ENCODE measurements at regions not wholly inside any gene's neighbourhood (a gene's known extent, or its start where the extent isn't known, plus 50 kb on each side); places are given as distances from the start of the nearest gene placed in this dataset.

DNA sequence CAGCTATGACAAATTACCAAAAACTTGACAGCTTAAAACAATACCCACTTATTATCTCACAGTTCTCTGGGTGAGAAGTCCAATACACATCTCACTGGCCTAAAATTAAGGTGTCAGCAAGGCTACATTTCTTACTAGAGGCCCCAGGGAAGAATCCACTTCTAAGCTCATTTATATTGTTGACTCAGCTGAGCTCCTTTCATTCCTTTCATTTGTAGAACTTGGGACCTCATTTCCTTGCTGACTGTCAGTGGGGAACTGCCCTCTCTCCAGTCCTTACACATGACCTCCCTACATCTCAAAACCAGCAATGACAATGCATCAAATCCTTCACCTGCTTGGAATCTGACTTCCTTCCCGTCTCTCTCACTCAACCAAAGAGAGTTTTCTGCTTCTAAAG lies 240.3 kb downstream of the IPMK start:
- ATAC-seq, result no peak

DNA sequence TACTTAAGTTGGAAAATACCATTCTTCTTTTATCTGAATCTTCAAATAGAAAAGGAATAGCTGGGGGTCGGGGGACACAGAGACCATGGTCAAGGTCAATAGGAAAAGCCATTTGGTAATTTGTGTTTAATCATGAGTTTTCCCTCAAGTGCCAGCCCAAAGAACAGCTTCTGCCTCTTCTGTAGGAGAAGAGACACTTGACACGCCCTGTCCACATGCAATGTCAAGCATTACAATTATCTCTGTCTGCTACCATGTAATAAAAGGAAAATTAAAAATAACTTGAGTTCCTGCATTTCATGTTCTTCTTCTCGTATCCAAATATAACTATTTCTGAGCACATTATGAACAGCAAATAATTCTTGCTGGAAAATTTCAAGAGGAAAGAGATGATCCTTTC lies 241.7 kb downstream of the IPMK start:
- no peak for ATAC-seq
- no peak for TF ChIP-seq CSDC2 (CRISPR knock-in tag; IDR thresholded peaks at IDR 0.05)
- TF ChIP-seq ZFP3 (CRISPR knock-in tag; IDR thresholded peaks at IDR 0.05), result no peak
- no peak for TF ChIP-seq PPARA (CRISPR knock-in tag; IDR thresholded peaks at IDR 0.05; ENCODE audit: borderline replicate concordance)
- no peak for TF ChIP-seq GLIS3 (CRISPR knock-in tag; IDR thresholded peaks at IDR 0.05)
- no peak for TF ChIP-seq SNAI2 (CRISPR knock-in tag; IDR thresholded peaks at IDR 0.05)
- no peak for TF ChIP-seq ZC3H10 (CRISPR knock-in tag; IDR thresholded peaks at IDR 0.05)
- TF ChIP-seq, protein P1, sequence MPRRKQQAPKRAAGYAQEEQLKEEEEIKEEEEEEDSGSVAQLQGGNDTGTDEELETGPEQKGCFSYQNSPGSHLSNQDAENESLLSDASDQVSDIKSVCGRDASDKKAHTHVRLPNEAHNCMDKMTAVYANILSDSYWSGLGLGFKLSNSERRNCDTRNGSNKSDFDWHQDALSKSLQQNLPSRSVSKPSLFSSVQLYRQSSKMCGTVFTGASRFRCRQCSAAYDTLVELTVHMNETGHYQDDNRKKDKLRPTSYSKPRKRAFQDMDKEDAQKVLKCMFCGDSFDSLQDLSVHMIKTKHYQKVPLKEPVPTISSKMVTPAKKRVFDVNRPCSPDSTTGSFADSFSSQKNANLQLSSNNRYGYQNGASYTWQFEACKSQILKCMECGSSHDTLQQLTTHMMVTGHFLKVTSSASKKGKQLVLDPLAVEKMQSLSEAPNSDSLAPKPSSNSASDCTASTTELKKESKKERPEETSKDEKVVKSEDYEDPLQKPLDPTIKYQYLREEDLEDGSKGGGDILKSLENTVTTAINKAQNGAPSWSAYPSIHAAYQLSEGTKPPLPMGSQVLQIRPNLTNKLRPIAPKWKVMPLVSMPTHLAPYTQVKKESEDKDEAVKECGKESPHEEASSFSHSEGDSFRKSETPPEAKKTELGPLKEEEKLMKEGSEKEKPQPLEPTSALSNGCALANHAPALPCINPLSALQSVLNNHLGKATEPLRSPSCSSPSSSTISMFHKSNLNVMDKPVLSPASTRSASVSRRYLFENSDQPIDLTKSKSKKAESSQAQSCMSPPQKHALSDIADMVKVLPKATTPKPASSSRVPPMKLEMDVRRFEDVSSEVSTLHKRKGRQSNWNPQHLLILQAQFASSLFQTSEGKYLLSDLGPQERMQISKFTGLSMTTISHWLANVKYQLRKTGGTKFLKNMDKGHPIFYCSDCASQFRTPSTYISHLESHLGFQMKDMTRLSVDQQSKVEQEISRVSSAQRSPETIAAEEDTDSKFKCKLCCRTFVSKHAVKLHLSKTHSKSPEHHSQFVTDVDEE (CRISPR knock-in tag; IDR thresholded peaks at IDR 0.05), result no peak
- no peak for TF ChIP-seq TOX (CRISPR knock-in tag; IDR thresholded peaks at IDR 0.05; ENCODE audit: borderline replicate concordance)
- TF ChIP-seq ZNF70 (CRISPR knock-in tag; IDR thresholded peaks at IDR 0.05), result no peak
- TF ChIP-seq ARNTL (CRISPR knock-in tag; IDR thresholded peaks at IDR 0.05; ENCODE audit: borderline replicate concordance, low read depth), result no peak
- TF ChIP-seq OSR1 (CRISPR knock-in tag; IDR thresholded peaks at IDR 0.05), result no peak
- no peak for TF ChIP-seq ZNF565 (CRISPR knock-in tag; conservative IDR thresholded peaks at IDR 0.05; ENCODE audit: low read depth)

More for the DNA sequence above, 240.3 kb downstream of the IPMK start:
- TF ChIP-seq, protein P1 (CRISPR knock-in tag; IDR thresholded peaks at IDR 0.05), result no peak
- TF ChIP-seq ARNTL (CRISPR knock-in tag; IDR thresholded peaks at IDR 0.05; ENCODE audit: borderline replicate concordance, low read depth) (no peak), TCF4 (CRISPR knock-in tag; IDR thresholded peaks at IDR 0.05; ENCODE audit: borderline replicate concordance) (no peak), ISL1 (CRISPR knock-in tag; IDR thresholded peaks at IDR 0.05) (no peak), SNAI2 (CRISPR knock-in tag; IDR thresholded peaks at IDR 0.05) (no peak), ZFP3 (CRISPR knock-in tag; IDR thresholded peaks at IDR 0.05) (no peak), ESRRG (CRISPR knock-in tag; IDR thresholded peaks at IDR 0.05) (no peak), TOX (CRISPR knock-in tag; IDR thresholded peaks at IDR 0.05; ENCODE audit: borderline replicate concordance) (no peak)

DNA sequence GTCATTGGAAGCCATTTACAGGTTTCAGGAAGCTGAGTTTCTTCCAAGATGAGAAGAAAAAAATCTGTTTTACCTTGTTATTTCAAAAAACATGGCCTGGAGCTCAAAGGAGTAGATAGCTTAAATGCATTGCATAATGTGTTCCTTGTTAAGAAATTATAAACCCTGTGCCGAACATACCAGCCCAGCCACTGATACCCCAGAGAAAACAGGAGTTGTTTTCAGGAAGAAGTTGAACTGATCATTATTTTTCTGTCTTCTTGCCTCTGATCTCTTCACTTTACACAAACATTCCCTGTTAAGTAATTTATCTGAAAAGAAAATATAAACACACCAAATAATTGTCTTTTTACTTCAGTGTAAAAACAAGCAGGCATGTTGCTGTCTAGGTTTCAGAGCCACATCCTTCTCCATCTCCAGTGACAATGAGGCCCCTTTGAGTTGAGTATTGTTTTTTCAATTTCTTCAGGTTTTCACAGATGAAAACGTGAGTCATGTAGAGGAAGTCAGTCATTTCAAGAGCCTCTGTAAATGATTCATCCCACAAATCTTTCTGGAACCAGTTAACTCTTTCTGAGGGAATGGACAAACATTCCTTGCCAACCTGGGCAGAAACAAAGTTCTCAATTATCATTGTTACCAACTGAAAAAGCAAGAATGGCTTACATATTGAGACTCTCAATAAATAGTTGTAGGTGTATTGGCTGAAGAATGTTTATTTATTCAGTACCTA lies 244.2 kb downstream of the IPMK start:
- TF ChIP-seq ISL1 (CRISPR knock-in tag; IDR thresholded peaks at IDR 0.05) (peak; percentile 43), OSR1 (CRISPR knock-in tag; IDR thresholded peaks at IDR 0.05) (no peak)
- peak; percentile 96 for ATAC-seq

- no peak for ATAC-seq
- TF ChIP-seq PPARA (CRISPR knock-in tag; IDR thresholded peaks at IDR 0.05; ENCODE audit: borderline replicate concordance) (no peak), CREB5 (CRISPR knock-in tag; IDR thresholded peaks at IDR 0.05; ENCODE audit: low read depth) (no peak), ARNTL (CRISPR knock-in tag; IDR thresholded peaks at IDR 0.05; ENCODE audit: borderline replicate concordance, low read depth) (no peak), ZFP30 (CRISPR knock-in tag; IDR thresholded peaks at IDR 0.05) (no peak), OSR1 (CRISPR knock-in tag; IDR thresholded peaks at IDR 0.05) (no peak), ZNF70 (CRISPR knock-in tag; IDR thresholded peaks at IDR 0.05) (no peak), ISL1 (CRISPR knock-in tag; IDR thresholded peaks at IDR 0.05) (no peak), BACH2 (CRISPR knock-in tag; IDR thresholded peaks at IDR 0.05; ENCODE audit: borderline replicate concordance) (no peak), ZFP3 (CRISPR knock-in tag; IDR thresholded peaks at IDR 0.05) (no peak), PATZ1 (CRISPR knock-in tag; IDR thresholded peaks at IDR 0.05; ENCODE audit: borderline replicate concordance) (no peak), ZC3H10 (CRISPR knock-in tag; IDR thresholded peaks at IDR 0.05) (no peak), GLIS3 (CRISPR knock-in tag; IDR thresholded peaks at IDR 0.05) (no peak), RARB (CRISPR knock-in tag; IDR thresholded peaks at IDR 0.05) (no peak)
- TF ChIP-seq, protein P1 (CRISPR knock-in tag; IDR thresholded peaks at IDR 0.05), result no peak
Observed at GRCh38 chr10:58019863-58020537, 247.7 kb downstream of the IPMK start.
